Skeletal muscle tissue (tissue), 3 donors: ENCODE measurements at regions not wholly inside any gene's neighbourhood (a gene's known extent, or its start where the extent isn't known, plus 50 kb on each side); places are given as distances from the start of the nearest gene placed in this dataset.

Source experiments
- H3K27ac ChIP-seq: one replicate; pipeline ENCODE4 v1.7.0; 2013; ENCODE audit warnings: mild to moderate bottlenecking, low read depth, low read length, inconsistent platforms
- H3K27me3 ChIP-seq, 3 donors: one replicate each; pipeline ENCODE4 v1.7.0; 2013; ENCODE audit warnings: low read length in 3 of 3; ENCODE audit not compliant: control insufficient read depth in 3 of 3, insufficient read depth in 3 of 3
- H3K36me3 ChIP-seq, 3 donors: one replicate each; pipeline ENCODE4 v1.7.0; 2013; ENCODE audit warnings: low read length in 3 of 3; ENCODE audit not compliant: control insufficient read depth in 3 of 3, insufficient read depth in 3 of 3
- H3K4me1 ChIP-seq, 3 donors: one replicate each; pipeline ENCODE4 v1.7.0; 2013; ENCODE audit warnings: low read length in 3 of 3, mild to moderate bottlenecking in 3 of 3; ENCODE audit not compliant: control insufficient read depth in 3 of 3, insufficient read depth in 3 of 3
- H3K4me3 ChIP-seq, 3 donors: one replicate each; pipeline ENCODE4 v1.7.0; 2013; ENCODE audit warnings: low read length in 3 of 3
- H3K9ac ChIP-seq, 3 donors: one replicate each; pipeline ENCODE4 v1.7.0; 2013; ENCODE audit warnings: low read length in 3 of 3, mild to moderate bottlenecking in 3 of 3, moderate library complexity in 2 of 3, low read depth in 1 of 3
- H3K9me3 ChIP-seq, 3 donors: one replicate each; pipeline ENCODE4 v1.7.0; 2013; ENCODE audit warnings: low read length in 3 of 3; ENCODE audit not compliant: control insufficient read depth in 3 of 3
- donor health status: Osteomylitis.

DNA sequence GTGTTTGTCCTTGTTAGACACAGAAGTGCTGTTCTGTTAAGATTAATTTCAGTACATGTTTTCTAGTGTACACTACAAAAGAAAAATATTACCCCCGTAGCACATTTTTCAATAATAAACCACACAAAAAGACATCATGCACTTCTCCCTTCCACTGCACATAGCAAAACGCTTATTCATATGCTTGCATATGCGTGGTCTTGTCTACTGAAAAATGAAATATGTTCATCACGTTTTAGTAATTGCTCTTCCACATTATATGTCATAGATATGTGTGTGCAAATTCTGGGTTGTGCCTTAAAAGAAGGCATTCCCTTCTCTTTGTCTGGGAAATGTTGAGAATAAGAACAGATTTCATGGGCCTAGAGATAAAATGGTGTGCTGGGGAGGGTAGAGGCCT is 353.9 kb downstream of the NSUN3 start:
- H3K27me3 ChIP-seq, result no peaks in the 10 kb centered on the region
- H3K9ac ChIP-seq, result no peak overlapping the region
- no peaks in the 10 kb centered on the region for H3K4me1 ChIP-seq
- no peaks in the 10 kb centered on the region for H3K36me3 ChIP-seq
- H3K9me3 ChIP-seq, result no peaks in the 10 kb centered on the region
- H3K4me3 ChIP-seq, result no peak overlapping the region
- no peak overlapping the region for H3K27ac ChIP-seq

GRCh38 chr3:94417963-94418455 is 355.1 kb downstream of the NSUN3 start:
- no peak overlapping the region for H3K9ac ChIP-seq
- no peaks in the 10 kb centered on the region for H3K9me3 ChIP-seq
- no peak overlapping the region for H3K27ac ChIP-seq
- no peaks in the 10 kb centered on the region for H3K4me1 ChIP-seq
- H3K27me3 ChIP-seq, result no peaks in the 10 kb centered on the region
- H3K36me3 ChIP-seq, result no peaks in the 10 kb centered on the region
- H3K4me3 ChIP-seq, result no peak overlapping the region

- no peaks in the 10 kb centered on the region for H3K36me3 ChIP-seq
- H3K4me3 ChIP-seq, result no peak overlapping the region
- H3K27ac ChIP-seq, result no peak overlapping the region
- H3K4me1 ChIP-seq, result no peaks in the 10 kb centered on the region
- H3K27me3 ChIP-seq, result no peaks in the 10 kb centered on the region
- no peak overlapping the region for H3K9ac ChIP-seq
- no peaks in the 10 kb centered on the region for H3K9me3 ChIP-seq
Measured at GRCh38 chr3:94420931-94421330, 358.1 kb downstream of the NSUN3 start.

DNA sequence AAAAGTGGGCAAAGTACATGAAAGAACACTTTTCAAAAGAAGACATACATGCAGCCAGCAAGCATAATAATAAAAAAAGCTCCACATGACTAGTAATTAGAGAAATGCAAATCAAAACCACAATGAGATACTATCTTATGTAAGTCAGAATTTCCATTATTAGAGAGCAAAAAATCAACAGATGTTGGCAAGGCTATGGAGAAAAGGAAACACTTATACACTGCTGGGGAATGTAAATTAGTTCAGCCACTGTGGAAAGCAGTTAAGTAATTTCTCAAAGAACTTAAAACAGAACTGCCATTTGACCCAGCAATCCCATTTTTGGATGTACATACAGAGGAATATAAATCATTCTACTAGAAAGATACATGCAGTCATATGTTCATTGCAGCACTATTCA is 360.7 kb downstream of the NSUN3 start:
- H3K4me3 ChIP-seq, result no peak overlapping the region
- no peaks in the 10 kb centered on the region for H3K4me1 ChIP-seq
- no peaks in the 10 kb centered on the region for H3K36me3 ChIP-seq
- H3K9me3 ChIP-seq, result no peaks in the 10 kb centered on the region
- H3K9ac ChIP-seq, result no peak overlapping the region
- no peaks in the 10 kb centered on the region for H3K27me3 ChIP-seq
- no peak overlapping the region for H3K27ac ChIP-seq

- H3K36me3 ChIP-seq, result no peaks in the 10 kb centered on the region
- no peaks in the 10 kb centered on the region for H3K9me3 ChIP-seq
- H3K4me1 ChIP-seq, result no peaks in the 10 kb centered on the region
- H3K27ac ChIP-seq, result no peak overlapping the region
- no peaks in the 10 kb centered on the region for H3K27me3 ChIP-seq
- H3K9ac ChIP-seq, result no peak overlapping the region
- H3K4me3 ChIP-seq, result no peak overlapping the region
Measured at GRCh38 chr3:94429517-94429916, 366.7 kb downstream of the NSUN3 start.

DNA sequence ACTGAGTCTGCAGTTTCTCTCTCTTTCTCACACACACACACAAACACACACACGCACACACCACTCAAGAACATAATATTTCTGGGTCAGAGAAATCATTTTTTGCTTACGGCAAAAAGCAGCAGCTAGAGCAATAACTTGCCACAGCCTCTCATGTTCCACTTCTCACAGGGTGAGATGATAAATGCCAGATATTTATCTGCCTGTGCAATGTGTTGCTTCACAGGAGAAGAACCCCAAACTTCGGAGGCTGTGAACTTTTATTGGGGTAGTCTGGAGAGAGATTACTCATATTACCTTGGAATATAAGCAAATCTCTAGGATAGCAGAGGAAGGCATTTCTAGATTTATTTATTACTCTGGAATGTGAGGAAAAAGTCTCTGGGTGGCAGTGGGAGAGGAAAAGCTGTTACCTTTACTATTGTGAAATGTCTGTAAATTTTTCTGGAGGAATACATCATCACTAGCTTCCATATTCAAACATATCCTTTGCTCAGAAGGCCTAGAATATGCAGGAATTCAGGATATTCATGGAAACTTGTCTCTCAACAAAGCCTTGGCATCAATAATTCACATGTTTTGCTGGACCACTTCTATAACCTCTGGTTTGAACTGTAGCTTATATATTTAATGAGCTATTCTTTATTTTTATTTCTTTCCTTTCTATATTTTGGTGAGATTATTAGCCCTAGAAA is 369.2 kb downstream of the NSUN3 start:
- Histone ChIP-seq H3K9me3 (no peaks in the 10 kb centered on the region), H3K4me3 (no peak overlapping the region), H3K27ac (no peak overlapping the region)

DNA sequence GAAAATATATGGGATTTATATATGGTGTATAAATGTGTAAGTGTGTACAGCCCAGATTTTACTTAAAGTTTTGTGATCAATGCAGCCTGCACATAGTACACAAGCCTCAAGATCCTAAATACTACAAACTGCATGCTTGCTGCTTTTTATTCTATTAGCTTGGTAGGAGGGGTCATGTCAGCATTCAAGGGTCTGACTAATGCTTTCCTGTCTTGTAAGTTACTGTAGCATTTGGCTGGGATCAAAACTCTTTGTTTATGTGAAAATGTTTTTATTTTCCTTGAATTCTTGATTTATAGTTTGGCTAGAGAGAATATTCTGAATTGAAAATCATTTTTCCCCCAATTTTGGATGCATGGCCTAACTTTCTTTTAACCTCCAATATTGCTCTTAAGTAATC is 370.9 kb downstream of the NSUN3 start:
- H3K4me3 ChIP-seq, result no peak overlapping the region
- no peaks in the 10 kb centered on the region for H3K4me1 ChIP-seq
- no peaks in the 10 kb centered on the region for H3K27me3 ChIP-seq
- H3K9me3 ChIP-seq, result no peaks in the 10 kb centered on the region
- H3K27ac ChIP-seq, result no peak overlapping the region
- no peaks in the 10 kb centered on the region for H3K36me3 ChIP-seq
- no peak overlapping the region for H3K9ac ChIP-seq

More for the DNA sequence above, 369.2 kb downstream of the NSUN3 start:
- Histone ChIP-seq H3K9ac (no peak overlapping the region), H3K27me3 (no peaks in the 10 kb centered on the region), H3K4me1 (no peaks in the 10 kb centered on the region), H3K36me3 (no peaks in the 10 kb centered on the region)

DNA sequence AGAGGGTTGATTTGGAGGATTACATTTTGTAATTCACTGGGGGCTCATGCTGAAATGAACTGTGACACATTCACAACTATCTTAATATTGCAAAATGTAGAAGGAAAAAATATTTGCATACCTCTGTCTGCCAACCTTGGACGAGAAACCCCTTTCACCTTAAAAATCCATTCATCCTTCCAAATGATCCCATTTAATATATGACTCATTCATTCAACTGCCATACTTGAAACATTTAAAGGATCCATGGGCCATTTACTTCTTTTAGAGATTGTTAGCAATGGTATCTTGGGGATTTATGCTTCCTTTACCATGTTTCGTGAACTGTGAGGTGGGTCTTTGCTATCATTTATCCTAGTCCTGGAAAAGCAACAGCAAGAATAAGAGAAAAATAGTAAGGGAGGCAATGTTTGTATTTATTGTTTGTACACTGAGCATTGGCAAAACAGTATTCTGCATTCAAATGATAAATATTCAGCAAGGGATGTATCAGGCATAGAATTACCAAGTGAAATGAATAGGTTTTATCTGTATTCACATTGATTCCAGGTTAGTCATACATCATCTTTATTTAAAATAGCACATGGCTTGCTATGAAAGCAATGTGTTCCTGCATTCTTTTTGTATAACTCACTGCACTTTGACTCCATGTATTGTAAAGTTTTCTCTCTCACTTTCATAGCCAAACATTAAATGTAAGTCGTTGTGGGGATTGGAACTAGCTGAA is 378.1 kb downstream of the NSUN3 start:
- no peaks in the 10 kb centered on the region for H3K4me1 ChIP-seq
- H3K9ac ChIP-seq, result no peak overlapping the region
- H3K27me3 ChIP-seq, result no peaks in the 10 kb centered on the region
- H3K9me3 ChIP-seq, result no peaks in the 10 kb centered on the region
- no peaks in the 10 kb centered on the region for H3K36me3 ChIP-seq
- no peak overlapping the region for H3K27ac ChIP-seq
- no peak overlapping the region for H3K4me3 ChIP-seq

DNA sequence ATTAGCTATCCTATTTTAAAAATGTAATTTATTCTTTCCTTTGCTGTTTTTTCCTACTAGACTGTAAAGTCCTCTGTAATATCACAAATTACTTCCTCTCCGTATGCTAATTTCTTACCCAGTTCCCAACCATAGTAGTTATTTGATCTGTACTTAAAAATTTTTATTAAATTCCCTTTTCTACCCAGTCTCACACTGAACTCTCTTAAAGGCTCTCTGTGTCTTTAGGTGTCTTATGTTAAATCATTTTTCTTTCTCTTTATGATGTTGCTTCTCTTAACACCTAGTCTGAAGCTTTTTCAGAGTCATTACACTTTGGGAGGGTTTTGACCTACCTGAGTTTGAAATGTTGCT is 378.6 kb downstream of the NSUN3 start:
- no peak overlapping the region for H3K9ac ChIP-seq
- H3K4me1 ChIP-seq, result no peaks in the 10 kb centered on the region

DNA sequence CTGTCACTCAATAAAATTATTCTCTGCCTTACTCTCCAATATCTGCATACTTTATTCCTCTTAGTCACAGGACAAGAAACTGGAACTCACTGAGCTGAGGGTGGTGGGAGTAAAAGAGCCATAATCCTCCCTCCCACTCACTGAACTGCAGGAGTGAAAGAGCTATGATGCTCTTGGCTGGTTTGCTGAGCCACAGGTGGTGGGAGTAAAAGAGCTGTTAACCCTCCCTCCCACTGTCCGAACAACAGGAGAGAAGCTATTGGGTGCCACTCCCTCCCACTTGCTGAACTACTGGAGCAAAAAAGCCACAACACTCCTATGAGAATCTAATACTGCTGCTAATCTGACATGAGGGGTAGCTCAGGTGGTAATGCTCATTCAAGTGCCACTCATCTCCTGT is 391.0 kb downstream of the NSUN3 start:
- no peaks in the 10 kb centered on the region for H3K9me3 ChIP-seq
- H3K4me3 ChIP-seq, result no peak overlapping the region
- no peaks in the 10 kb centered on the region for H3K4me1 ChIP-seq
- H3K27me3 ChIP-seq, result no peaks in the 10 kb centered on the region
- no peaks in the 10 kb centered on the region for H3K36me3 ChIP-seq
- no peak overlapping the region for H3K27ac ChIP-seq
- no peak overlapping the region for H3K9ac ChIP-seq

More for the DNA sequence above, 378.6 kb downstream of the NSUN3 start:
- Histone ChIP-seq H3K4me3 (no peak overlapping the region), H3K9me3 (no peaks in the 10 kb centered on the region), H3K27ac (no peak overlapping the region), H3K36me3 (no peaks in the 10 kb centered on the region), H3K27me3 (no peaks in the 10 kb centered on the region)
